Aorta (tissue), 5 donors: ENCODE measurements at regions not wholly inside any gene's neighbourhood (a gene's known extent, or its start where the extent isn't known, plus 50 kb on each side); places are given as distances from the start of the nearest gene placed in this dataset.

ENCODE experiments used
- ATAC-seq: fragments of 200-7000 bp; cut with Tn5 transposase; one replicate; pipeline ENCODE4 v1.9.1; 2022; ENCODE audit warnings: moderate library complexity; ENCODE audit not compliant: low FRiP score
- DNase-seq, 2 donors: peaks; one replicate each; pipeline ENCODE4 v3.0.0-alpha.2; 2020
- H3K27ac ChIP-seq, 2 donors: one replicate each; pipeline ENCODE4 v1.5.1; 2013; ENCODE audit warnings: low read length in 2 of 2, mild to moderate bottlenecking in 2 of 2, moderate library complexity in 2 of 2, control low read depth in 1 of 2, inconsistent platforms in 1 of 2, low read depth in 1 of 2
- H3K27me3 ChIP-seq, 2 donors: one replicate each; pipeline ENCODE4 v1.6.1; 2013; ENCODE audit warnings: control low read depth in 1 of 2, low read length in 1 of 2, mild to moderate bottlenecking in 1 of 2, moderate library complexity in 1 of 2; ENCODE audit not compliant: insufficient read depth in 2 of 2, control insufficient read depth in 1 of 2
- H3K36me3 ChIP-seq, 2 donors: one replicate each; pipeline ENCODE4 v1.6.1; 2013; ENCODE audit warnings: control low read depth in 1 of 2, low read length in 1 of 2, mild to moderate bottlenecking in 1 of 2; ENCODE audit not compliant: insufficient read depth in 2 of 2, control insufficient read depth in 1 of 2
- H3K4me1 ChIP-seq, 2 donors: one replicate each; pipeline ENCODE4 v1.6.1; 2013; ENCODE audit warnings: low read length in 2 of 2, control low read depth in 1 of 2, mild to moderate bottlenecking in 1 of 2, moderate library complexity in 1 of 2; ENCODE audit not compliant: insufficient read depth in 2 of 2, control insufficient read depth in 1 of 2
- H3K4me3 ChIP-seq, 2 donors: one replicate each; pipeline ENCODE4 v1.5.1; 2013; ENCODE audit warnings: low read length in 2 of 2, control low read depth in 1 of 2, mild to moderate bottlenecking in 1 of 2
- H3K9me3 ChIP-seq: one replicate; pipeline ENCODE4 v1.6.1; 2013; ENCODE audit warnings: mild to moderate bottlenecking, low read length; ENCODE audit not compliant: control insufficient read depth
- WGBS, 2 donors: extraction: QIAGEN DNeasy Blood & Tissue Kit; methylation state at CpG; one replicate each; pipeline ENCODE4 v1.1.7; 2013; 5-methylcytosine and 5-hydroxymethylcytosine counted together
- intact Hi-C, 2 donors: fragments of 100-400 bp; cut with DNase I; formaldehyde crosslinking; loops; one replicate each; pipeline versions ENCODE4 v1.14.2 to v1.15.0; 2022
- donor health status: healthy with polysubstance abuse.
- donor health status: Bipolar disorder and iron deficiency.
- donor health status: DM: no; HTN: no; CAD: no.
- donor health status: DM: no; HTN: no; CAD: no.
- donor health status: DM: yes; HTN: yes; CAD: no.

DNA sequence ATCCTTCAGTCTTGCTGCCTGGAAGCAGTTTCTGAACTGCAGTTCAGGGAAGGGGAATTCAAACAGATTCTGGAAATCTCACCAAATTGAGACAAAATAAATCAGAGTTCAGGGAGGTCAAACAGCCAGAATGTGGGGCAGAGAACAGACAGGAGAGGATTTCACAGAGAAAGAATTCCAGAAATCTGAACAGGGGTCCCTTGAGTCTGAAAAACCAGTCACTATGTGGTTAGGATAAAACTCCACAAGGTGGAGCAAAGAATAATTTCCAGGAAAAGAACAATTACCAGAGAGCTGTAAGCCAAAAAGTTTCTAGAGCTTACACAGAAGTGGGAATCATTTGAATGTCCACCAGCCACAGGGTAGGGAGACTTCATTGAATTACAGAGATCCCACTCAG is 84.7 kb downstream of the URB2 start:
- Histone ChIP-seq H3K4me3 (no peak overlapping the region), H3K27me3 (no peaks in the 10 kb centered on the region), H3K4me1 (no peaks in the 10 kb centered on the region), H3K36me3 (no peaks in the 10 kb centered on the region), H3K27ac (no peak overlapping the region), H3K9me3 (no peaks in the 10 kb centered on the region)
- DNase-seq, result no peak
- no peak for ATAC-seq
- intact Hi-C loops, result no loop called here

DNA sequence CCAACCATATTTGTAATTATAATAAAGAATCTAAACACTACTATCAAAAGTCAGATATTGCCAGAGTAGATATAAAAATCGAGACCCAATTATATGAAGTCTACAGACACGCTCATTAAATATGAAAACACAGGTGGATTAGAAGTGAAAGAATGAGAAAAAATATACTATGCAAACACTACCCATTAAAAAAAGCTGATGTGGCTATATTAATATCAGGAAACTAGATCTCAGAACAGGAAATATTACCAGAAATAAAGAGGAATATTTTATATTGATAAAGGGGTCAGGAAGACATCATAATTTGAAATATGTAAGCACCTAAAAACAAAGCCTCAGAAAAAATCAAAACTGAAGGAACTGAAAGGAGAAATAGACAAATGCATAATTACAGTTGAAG is 88.3 kb downstream of the URB2 start:
- no peaks in the 10 kb centered on the region for H3K27me3 ChIP-seq
- ATAC-seq, result no peak
- 94 to 95% methylated on average over 2 of the region's 2 CpGs for WGBS, 2 donors
- no peak for DNase-seq
- H3K36me3 ChIP-seq, result no peaks in the 10 kb centered on the region
- no peak overlapping the region for H3K4me3 ChIP-seq
- intact Hi-C loops, result no loop called here
- H3K27ac ChIP-seq, result no peak overlapping the region
- H3K9me3 ChIP-seq, result no peaks in the 10 kb centered on the region
- no peaks in the 10 kb centered on the region for H3K4me1 ChIP-seq

DNA sequence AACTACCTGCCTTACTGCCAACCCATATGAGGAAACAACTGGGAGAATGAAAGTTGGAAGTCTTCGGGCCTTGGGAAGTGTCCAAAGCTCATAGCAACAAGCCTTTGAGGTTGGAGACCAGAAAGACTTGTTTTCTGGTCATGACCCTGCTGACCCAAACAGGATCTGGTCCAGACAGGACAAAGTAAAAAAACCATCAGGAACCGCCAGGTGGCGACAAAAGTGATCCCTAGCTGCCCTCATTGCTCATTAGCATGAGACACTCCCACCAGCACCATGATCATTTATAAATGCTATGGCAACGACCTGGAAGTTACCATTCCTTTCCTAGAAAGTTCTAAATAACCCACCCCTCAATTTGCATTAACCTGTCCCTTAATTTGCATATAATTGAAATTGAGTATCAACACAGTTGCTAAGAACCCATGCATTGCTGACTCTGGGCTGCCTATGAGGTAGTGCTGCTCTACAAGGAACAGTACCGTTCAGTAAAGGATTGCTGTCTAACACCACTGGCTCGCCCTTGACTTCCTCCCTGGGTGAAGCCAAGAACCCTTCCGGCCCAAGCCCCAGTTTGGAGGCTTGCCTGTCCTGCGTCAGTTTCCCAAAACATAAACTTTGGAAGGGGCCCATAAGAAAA is 89.0 kb downstream of the URB2 start:
- Histone ChIP-seq H3K27me3 (no peaks in the 10 kb centered on the region), H3K9me3 (no peaks in the 10 kb centered on the region), H3K4me3 (no peak overlapping the region), H3K36me3 (no peaks in the 10 kb centered on the region), H3K27ac (no peak overlapping the region), H3K4me1 (no peaks in the 10 kb centered on the region)
- intact Hi-C loops, result no loop called here
- DNase-seq (no peak), ATAC-seq (no peak)
- 47 to 55% methylated on average over 8 of the region's 8 CpGs for WGBS, 2 donors

DNA sequence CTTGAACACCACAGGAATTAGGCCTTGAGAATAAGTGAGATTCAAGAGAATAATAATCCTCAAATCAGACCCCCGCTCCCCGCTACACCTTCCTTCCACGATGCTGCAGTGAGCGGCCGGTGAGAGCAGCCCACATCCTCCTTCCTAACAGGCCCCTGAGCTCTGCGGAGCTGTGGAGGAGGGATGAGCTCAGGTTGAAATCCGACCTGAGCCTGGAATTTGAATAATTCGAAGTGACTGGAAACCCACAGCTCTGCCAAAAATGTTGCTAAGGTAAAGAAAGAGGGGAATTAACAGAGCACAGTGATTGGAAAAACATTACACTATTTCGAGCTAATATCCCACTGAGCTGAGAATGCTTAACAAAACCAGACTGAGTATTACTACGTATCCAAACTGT is 90.0 kb downstream of the URB2 start:
- no peak for ATAC-seq

DNA sequence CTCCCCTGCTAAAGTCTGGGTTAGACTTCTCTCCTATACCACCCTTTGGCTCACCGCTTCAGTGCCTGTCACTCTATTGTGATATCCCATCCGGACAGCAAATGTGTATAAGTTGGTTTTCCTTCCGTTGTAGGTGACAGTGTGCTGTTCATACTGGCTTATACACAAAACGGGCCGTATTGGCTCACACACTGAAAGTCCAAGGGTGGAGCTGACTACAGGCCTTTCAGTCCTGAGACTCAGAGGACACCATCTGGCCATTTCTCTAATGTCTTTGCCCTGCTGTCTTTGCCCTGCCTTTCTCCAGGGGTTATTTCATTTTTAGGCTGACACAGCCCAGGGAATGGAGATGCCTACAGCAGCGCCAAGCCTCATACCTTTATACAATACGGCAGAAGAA is 90.7 kb downstream of the URB2 start:
- H3K4me3 ChIP-seq, result no peak overlapping the region
- no peaks in the 10 kb centered on the region for H3K4me1 ChIP-seq
- no peaks in the 10 kb centered on the region for H3K27me3 ChIP-seq
- H3K9me3 ChIP-seq, result no peaks in the 10 kb centered on the region
- DNase-seq, result no peak
- no peak for ATAC-seq
- H3K36me3 ChIP-seq, result no peaks in the 10 kb centered on the region
- 94% methylated on average over 7 of the region's 7 CpGs for WGBS, 2 donors
- H3K27ac ChIP-seq, result no peak overlapping the region
- intact Hi-C loops, result no loop called here

More for the DNA sequence above, 90.0 kb downstream of the URB2 start:
- no peak overlapping the region for H3K4me3 ChIP-seq
- intact Hi-C loops, result no loop called here
- H3K36me3 ChIP-seq, result no peaks in the 10 kb centered on the region
- DNase-seq, result no peak
- WGBS, 2 donors, result 84 to 87% methylated on average over 10 of the region's 10 CpGs
- H3K27ac ChIP-seq, result no peak overlapping the region
- H3K9me3 ChIP-seq, result no peaks in the 10 kb centered on the region
- no peaks in the 10 kb centered on the region for H3K27me3 ChIP-seq
- no peaks in the 10 kb centered on the region for H3K4me1 ChIP-seq

DNA sequence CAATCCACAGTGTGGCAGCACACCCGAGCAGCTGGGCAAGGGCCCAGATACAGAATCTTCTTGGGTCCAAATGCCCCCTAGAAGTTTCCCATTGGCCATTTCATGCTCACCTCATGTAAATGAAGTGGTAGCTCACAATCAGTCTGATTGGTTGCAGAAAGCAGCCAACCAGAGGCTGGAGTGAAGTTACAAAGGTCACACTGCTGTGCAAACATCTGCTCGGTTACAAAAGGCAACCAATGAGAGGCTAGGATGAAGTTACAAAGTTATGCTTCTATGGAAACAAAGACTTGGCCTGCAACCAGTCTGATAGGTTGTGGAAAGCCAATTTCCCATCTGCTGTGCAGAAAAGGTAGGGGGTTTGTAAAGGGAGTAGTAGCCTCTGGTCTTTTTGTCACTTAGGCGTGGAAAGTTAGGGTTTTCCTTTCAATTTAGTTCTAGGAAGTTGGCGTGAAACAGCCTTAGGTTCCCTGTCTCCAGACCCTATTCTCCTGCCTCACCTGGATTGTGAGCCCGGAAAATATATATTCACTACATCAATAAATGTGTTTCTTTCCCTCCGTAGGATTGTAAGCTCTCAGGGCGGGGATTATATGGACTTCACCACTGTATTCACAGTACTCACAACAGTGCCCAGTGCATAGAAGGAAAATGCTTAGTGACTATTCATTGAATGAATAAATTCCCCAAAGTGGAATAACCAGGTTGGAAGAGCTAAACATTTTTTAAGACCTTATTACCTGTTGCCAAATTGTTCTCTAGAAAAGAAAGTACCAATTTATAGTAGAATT is 91.9 kb downstream of the URB2 start:
- Histone ChIP-seq H3K36me3 (no peaks in the 10 kb centered on the region), H3K27me3 (no peaks in the 10 kb centered on the region), H3K9me3 (no peaks in the 10 kb centered on the region), H3K4me3 (no peak overlapping the region), H3K27ac (no peak overlapping the region), H3K4me1 (no peaks in the 10 kb centered on the region)
- 85 to 86% methylated on average over 7 of the region's 7 CpGs for WGBS, 2 donors
- DNase-seq, result no peak
- no peak for ATAC-seq
- intact Hi-C loops, result no loop called here

DNA sequence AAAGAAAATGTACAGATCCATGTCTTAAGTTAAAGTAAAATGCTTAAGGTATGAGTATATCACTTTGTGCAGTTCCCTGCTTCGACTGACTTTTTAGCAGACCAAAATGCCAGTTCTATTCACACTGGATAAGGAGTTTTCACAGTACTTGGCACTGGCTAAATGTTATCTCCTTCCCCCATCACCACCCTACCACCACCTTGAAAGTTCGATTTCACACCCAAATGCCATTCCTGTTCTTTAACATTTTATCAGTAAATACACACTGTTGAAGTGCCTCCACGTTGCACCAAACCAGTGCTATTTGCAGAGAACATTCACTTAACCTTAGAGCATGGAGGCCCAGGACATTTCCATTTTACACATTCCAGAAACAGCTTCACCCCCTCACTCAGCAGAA is 100.0 kb downstream of the URB2 start:
- WGBS, 2 donors, result 49 to 52% methylated on average over 3 of the region's 3 CpGs
- intact Hi-C loops, result no loop called here
- no peaks in the 10 kb centered on the region for H3K4me1 ChIP-seq
- H3K36me3 ChIP-seq, result no peaks in the 10 kb centered on the region
- no peaks in the 10 kb centered on the region for H3K9me3 ChIP-seq
- ATAC-seq, result no peak
- no peaks in the 10 kb centered on the region for H3K27me3 ChIP-seq
- H3K4me3 ChIP-seq, result no peak overlapping the region
- DNase-seq, result no peak
- no peak overlapping the region for H3K27ac ChIP-seq

DNA sequence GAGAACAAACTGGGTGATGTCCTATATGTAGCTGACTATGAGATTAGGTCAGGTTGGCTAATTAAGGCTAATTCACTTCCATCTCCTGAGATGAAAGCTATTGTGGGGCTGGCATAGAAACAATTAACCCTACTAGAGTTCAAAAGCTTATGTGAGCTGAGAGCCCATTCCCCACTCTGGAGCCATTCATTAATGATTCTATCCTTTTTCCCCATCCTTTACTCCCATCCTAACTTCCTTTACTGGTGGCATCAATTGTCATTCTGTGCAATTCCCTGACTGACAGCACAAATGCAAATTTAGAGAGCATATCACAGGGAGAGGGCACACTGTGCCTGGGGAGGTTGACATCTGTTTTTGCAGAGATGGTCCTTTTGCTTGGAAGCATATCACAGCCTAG is 103.9 kb downstream of the URB2 start:
- Histone ChIP-seq H3K36me3 (no peaks in the 10 kb centered on the region), H3K9me3 (no peaks in the 10 kb centered on the region), H3K4me1 (no peaks in the 10 kb centered on the region), H3K4me3 (no peak overlapping the region), H3K27ac (no peak overlapping the region), H3K27me3 (no peaks in the 10 kb centered on the region)
- intact Hi-C loops, result no loop called here
- ATAC-seq, result no peak
- DNase-seq, result no peak

DNA sequence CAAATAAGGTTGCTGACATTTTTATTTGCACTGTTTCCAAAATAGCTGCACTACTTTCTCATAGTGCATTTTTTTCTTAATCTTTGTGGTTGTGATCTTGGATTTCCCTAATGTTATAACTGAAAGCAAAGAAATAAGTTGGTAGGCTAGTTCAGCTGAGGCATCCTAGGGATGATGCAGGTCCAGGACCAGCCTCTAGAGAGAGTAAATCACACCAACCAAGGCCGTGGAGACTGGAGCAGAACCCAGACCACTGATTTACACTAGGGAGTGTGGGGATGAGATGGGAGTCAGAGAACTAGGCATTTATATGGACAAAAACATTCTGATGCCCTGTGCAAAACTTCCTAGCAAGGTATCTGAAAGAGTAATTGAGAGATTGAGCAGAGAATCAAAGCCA is 104.5 kb downstream of the URB2 start:
- no peak for DNase-seq
- Histone ChIP-seq H3K36me3 (no peaks in the 10 kb centered on the region), H3K27me3 (no peaks in the 10 kb centered on the region), H3K9me3 (no peaks in the 10 kb centered on the region), H3K4me1 (no peaks in the 10 kb centered on the region), H3K27ac (no peak overlapping the region), H3K4me3 (no peak overlapping the region)
- no peak for ATAC-seq
- intact Hi-C loops, result no loop called here
- 70 to 81% methylated on average over 1 of the region's 1 CpG for WGBS, 2 donors
